ENCODE measurements at regions not wholly inside any gene's neighbourhood (a gene's known extent, or its start where the extent isn't known, plus 50 kb on each side); places are given as distances from the start of the nearest gene placed in this dataset.

DNA sequence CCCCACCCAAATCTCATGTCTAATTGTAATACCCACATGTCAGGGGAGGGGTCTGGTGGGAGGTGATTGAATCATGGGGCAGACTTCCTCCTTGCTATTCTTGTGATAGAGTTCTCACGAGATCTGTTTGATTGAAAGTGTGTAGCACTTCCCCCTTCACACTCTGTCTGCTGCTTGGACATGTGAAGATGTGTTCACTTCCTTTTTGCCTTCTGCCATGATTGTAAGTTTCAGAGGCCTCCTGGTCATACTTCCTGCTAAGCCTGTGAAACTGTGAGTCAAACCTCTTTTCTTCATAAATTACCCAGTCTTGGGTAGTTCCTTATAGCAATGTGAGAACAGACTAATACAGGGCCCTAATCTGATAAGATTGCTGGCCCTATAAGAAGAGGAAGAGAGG is 1514.8 kb downstream of the RPA4 start:
- intact Hi-C loops (cut with micrococcal nuclease; ENCODE audit: unreplicated experiment) = no loop called here
- Histone ChIP-seq H3K79me2 (ENCODE audit: insufficient read depth, low read depth, low read length) (no peaks in the 10 kb centered on the region), H3K36me3 (ENCODE audit: insufficient read depth, low read length) (no peaks in the 10 kb centered on the region), H3K4me3 (ENCODE audit: low read depth, low read length, poor library complexity, severe bottlenecking) (no peak overlapping the region), H3K4me2 (ENCODE audit: low read length) (no peak overlapping the region), H4K20me1 (ENCODE audit: insufficient read depth, low read length) (no peaks in the 10 kb centered on the region), H3K9me3 (ENCODE audit: low read length) (no peaks in the 10 kb centered on the region), H3K4me1 (ENCODE audit: insufficient read depth, low read length, poor library complexity, severe bottlenecking) (no peaks in the 10 kb centered on the region), H3K9me2 (ENCODE audit: insufficient read depth, low read length) (no peaks in the 10 kb centered on the region), H3K27ac (ENCODE audit: low read depth, low read length, poor library complexity, severe bottlenecking) (no peak overlapping the region), H2AFZ (ENCODE audit: low read length) (0 out of 2 replicates have a peak overlapping the region, but pooled peaks have one; percentile 31)
- DNase-seq (ENCODE audit: low spot score) = peak; percentile 1
- CTCF ChIA-PET (ENCODE audit: unreplicated experiment) = no interaction called here
- BruUV-seq (replicated peaks) = no TSS peak
- POLR2A ChIA-PET = no interaction called here
- TF ChIP-seq EZH2phosphoT487 (IDR thresholded peaks at IDR 0.05; ENCODE audit: borderline replicate concordance, low read depth, low read length) = no peak
- TF ChIP-seq, protein P1, sequence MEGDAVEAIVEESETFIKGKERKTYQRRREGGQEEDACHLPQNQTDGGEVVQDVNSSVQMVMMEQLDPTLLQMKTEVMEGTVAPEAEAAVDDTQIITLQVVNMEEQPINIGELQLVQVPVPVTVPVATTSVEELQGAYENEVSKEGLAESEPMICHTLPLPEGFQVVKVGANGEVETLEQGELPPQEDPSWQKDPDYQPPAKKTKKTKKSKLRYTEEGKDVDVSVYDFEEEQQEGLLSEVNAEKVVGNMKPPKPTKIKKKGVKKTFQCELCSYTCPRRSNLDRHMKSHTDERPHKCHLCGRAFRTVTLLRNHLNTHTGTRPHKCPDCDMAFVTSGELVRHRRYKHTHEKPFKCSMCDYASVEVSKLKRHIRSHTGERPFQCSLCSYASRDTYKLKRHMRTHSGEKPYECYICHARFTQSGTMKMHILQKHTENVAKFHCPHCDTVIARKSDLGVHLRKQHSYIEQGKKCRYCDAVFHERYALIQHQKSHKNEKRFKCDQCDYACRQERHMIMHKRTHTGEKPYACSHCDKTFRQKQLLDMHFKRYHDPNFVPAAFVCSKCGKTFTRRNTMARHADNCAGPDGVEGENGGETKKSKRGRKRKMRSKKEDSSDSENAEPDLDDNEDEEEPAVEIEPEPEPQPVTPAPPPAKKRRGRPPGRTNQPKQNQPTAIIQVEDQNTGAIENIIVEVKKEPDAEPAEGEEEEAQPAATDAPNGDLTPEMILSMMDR (conservative IDR thresholded peaks at IDR 0.05; ENCODE audit: low read length) = no peak

DNA sequence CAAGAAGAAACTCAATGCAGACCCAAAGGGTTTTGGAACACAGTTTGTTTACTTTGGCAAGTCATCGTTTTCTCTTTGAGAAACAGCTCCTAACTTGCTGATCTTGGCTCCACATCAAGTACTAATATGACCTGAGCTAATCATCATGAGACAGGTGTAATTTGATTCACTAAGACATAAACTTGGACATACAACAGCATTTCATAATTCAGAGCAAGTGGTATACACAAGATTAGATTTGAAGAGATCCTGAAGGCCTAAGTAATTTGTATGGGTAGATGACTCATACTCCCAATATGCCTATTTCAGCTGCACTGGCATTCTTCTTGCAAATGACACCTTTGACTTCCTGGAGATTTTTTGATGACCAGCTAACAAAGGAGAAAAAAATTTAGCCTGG is 1521.7 kb downstream of the RPA4 start:
- intact Hi-C loops (cut with micrococcal nuclease; ENCODE audit: unreplicated experiment) = no loop called here
- no peak overlapping the region for H3K27ac ChIP-seq (ENCODE audit: low read depth, low read length, poor library complexity, severe bottlenecking)
- no peak overlapping the region for H3K4me3 ChIP-seq (ENCODE audit: low read depth, low read length, poor library complexity, severe bottlenecking)
- ChIA-PET POLR2A (no interaction called here), CTCF (ENCODE audit: unreplicated experiment) (no interaction called here)
- H3K36me3 ChIP-seq (ENCODE audit: insufficient read depth, low read length) = no peaks in the 10 kb centered on the region
- no peak overlapping the region for H2AFZ ChIP-seq (ENCODE audit: low read length)
- H3K9me3 ChIP-seq (ENCODE audit: low read length) = no peaks in the 10 kb centered on the region
- no peaks in the 10 kb centered on the region for H3K79me2 ChIP-seq (ENCODE audit: insufficient read depth, low read depth, low read length)
- no peak for DNase-seq (ENCODE audit: low spot score)
- H4K20me1 ChIP-seq (ENCODE audit: insufficient read depth, low read length) = no peaks in the 10 kb centered on the region
- no peaks in the 10 kb centered on the region for H3K9me2 ChIP-seq (ENCODE audit: insufficient read depth, low read length)
- BruUV-seq (replicated peaks) = no TSS peak
- H3K4me1 ChIP-seq (ENCODE audit: insufficient read depth, low read length, poor library complexity, severe bottlenecking) = no peaks in the 10 kb centered on the region
- H3K4me2 ChIP-seq (ENCODE audit: low read length) = no peak overlapping the region
- no peak for TF ChIP-seq EZH2phosphoT487 (IDR thresholded peaks at IDR 0.05; ENCODE audit: borderline replicate concordance, low read depth, low read length)
- TF ChIP-seq, protein P1 (conservative IDR thresholded peaks at IDR 0.05; ENCODE audit: low read length) = no peak

DNA sequence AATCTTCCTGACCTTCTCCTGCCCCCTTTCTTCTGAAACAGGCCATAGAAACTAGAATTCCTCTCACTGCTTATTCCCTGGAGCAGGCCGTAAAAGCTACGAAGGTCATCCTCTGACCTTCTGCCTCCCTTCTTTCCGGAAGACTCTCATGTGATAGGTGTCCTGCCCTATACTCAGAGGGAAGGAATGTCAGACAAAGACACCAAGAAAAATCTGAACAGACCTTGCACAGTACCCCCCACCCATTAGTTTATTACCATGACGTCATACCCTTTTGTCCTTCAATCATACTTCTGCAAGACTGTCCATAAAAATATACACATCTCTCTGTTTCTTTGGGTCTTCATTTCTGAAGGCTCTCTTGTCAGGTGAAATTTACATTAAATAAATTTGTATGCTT is 1523.9 kb downstream of the RPA4 start:
- ChIA-PET POLR2A (no interaction called here), CTCF (ENCODE audit: unreplicated experiment) (no interaction called here)
- TF ChIP-seq EZH2phosphoT487 (IDR thresholded peaks at IDR 0.05; ENCODE audit: borderline replicate concordance, low read depth, low read length) = no peak
- TF ChIP-seq, protein P1 (conservative IDR thresholded peaks at IDR 0.05; ENCODE audit: low read length) = no peak
- H4K20me1 ChIP-seq (ENCODE audit: insufficient read depth, low read length) = no peaks in the 10 kb centered on the region
- H3K9me3 ChIP-seq (ENCODE audit: low read length) = no peaks in the 10 kb centered on the region
- H3K4me3 ChIP-seq (ENCODE audit: low read depth, low read length, poor library complexity, severe bottlenecking) = no peak overlapping the region
- H3K27ac ChIP-seq (ENCODE audit: low read depth, low read length, poor library complexity, severe bottlenecking) = no peak overlapping the region
- intact Hi-C loops (cut with micrococcal nuclease; ENCODE audit: unreplicated experiment) = no loop called here
- H2AFZ ChIP-seq (ENCODE audit: low read length) = no peak overlapping the region
- H3K4me2 ChIP-seq (ENCODE audit: low read length) = no peak overlapping the region
- H3K36me3 ChIP-seq (ENCODE audit: insufficient read depth, low read length) = no peaks in the 10 kb centered on the region
- no TSS peak for BruUV-seq (replicated peaks)
- H3K79me2 ChIP-seq (ENCODE audit: insufficient read depth, low read depth, low read length) = no peaks in the 10 kb centered on the region
- H3K4me1 ChIP-seq (ENCODE audit: insufficient read depth, low read length, poor library complexity, severe bottlenecking) = no peaks in the 10 kb centered on the region
- H3K9me2 ChIP-seq (ENCODE audit: insufficient read depth, low read length) = no peaks in the 10 kb centered on the region
- DNase-seq (ENCODE audit: low spot score) = no peak
